BLaER1 treated with 17β-estradiol and CSF1 and Interleukin-3, amounts not matched to agents 10 nM and 100 nM (cell line): ENCODE measurements at regions not wholly inside any gene's neighbourhood (a gene's known extent, or its start where the extent isn't known, plus 50 kb on each side); places are given as distances from the start of the nearest gene placed in this dataset.

ENCODE experiments used
- H3K27ac ChIP-seq, 11 experiments: shearing (Covaris generic); formaldehyde crosslinking; 2 replicates each; pipeline ENCODE4 v1.8.1; 2022
- H3K27me3 ChIP-seq, 11 experiments: shearing (Covaris generic); formaldehyde crosslinking; 2 replicates each; pipeline ENCODE4 v1.8.1; 2022
- H3K36me3 ChIP-seq, 11 experiments: shearing (Covaris generic); formaldehyde crosslinking; 2 replicates each; pipeline ENCODE4 v1.8.1; 2022
- H3K4me1 ChIP-seq, 10 experiments: shearing (Covaris generic); formaldehyde crosslinking; 2 replicates each; pipeline ENCODE4 v1.8.1; 2022
- H3K4me2 ChIP-seq, 11 experiments: shearing (Covaris generic); formaldehyde crosslinking; 2 replicates each; pipeline ENCODE4 v1.8.1; 2022
- H3K4me3 ChIP-seq, 10 experiments: shearing (Covaris generic); formaldehyde crosslinking; 2 replicates each; pipeline ENCODE4 v1.8.1; 2022
- H3K9ac ChIP-seq, 11 experiments: shearing (Covaris generic); formaldehyde crosslinking; 2 replicates each; pipeline ENCODE4 v1.8.1; 2022
- H3K9me3 ChIP-seq, 11 experiments: shearing (Covaris generic); formaldehyde crosslinking; replicated peaks in 1 of 11; 2 replicates each; pipeline ENCODE4 v1.8.1; 2022
- H4K20me1 ChIP-seq, 11 experiments: shearing (Covaris generic); formaldehyde crosslinking; 2 replicates each; pipeline ENCODE4 v1.8.1; 2022
- Cebpa-rat ChIP-seq, 11 experiments: shearing (Covaris generic); IDR thresholded peaks; 2 replicates each; pipeline ENCODE4 v1.8.1; 2022

DNA sequence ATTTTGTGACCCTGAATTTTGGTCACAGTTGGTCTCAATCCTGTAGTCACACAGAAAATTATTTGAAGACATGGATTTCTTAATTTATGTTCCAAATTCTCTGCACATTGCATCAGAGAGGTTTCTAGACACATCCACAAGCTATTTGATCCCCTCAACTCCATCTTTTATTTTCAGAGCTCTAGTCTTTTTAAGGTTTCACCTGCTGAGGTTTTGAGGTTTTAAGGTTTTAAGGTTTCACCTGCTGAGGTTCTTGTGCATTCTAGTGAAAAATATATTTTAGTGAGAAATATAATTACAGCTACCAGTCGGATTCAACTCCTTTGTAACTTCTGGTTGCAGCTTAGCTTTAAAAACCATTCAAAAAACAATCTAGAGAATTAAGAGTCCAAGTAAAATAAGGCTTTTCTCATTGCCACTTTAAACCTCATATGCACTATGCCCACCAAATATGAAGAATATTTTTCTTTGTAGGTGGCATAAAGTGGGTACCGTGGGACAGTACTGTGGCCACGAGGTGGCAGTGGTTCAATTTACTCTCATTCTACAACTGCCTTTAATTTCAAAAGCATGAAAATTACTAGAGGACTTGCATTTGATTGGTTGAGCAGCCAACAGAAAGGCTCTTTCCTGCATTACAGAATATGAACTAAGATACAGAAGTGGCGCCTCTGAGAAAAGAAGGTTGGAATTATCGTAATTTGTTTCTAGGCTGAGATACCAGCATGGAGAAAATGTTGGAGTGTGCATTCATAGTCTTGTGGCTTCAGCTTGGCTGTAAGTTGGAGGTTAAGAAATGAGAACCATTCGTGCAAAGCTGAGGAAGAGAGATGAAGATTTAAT lies 366.5 kb upstream of the OR4E1 start:
- Histone ChIP-seq H3K9me3 (no peaks in the 10 kb centered on the region), H3K4me3 (no peak overlapping the region), H3K4me1 (peaks cover 0 to 10% (median 0%) of the 10 kb centered on the region in 10 experiments; a peak in 4 of 20 replicates), H3K27ac (no peak overlapping the region), H3K9ac (no peak overlapping the region), H3K36me3 (no peaks in the 10 kb centered on the region), H3K4me2 (no peak overlapping the region), H4K20me1 (peaks cover 0 to 9% (median 0%) of the 10 kb centered on the region in 11 experiments; a peak in 4 of 22 replicates), H3K27me3 (peaks cover 16 to 47% (median 41%) of the 10 kb centered on the region in 11 experiments; a peak in 21 of 22 replicates)
- no peak for TF ChIP-seq Cebpa-rat (IDR thresholded peaks at IDR 0.05)

DNA sequence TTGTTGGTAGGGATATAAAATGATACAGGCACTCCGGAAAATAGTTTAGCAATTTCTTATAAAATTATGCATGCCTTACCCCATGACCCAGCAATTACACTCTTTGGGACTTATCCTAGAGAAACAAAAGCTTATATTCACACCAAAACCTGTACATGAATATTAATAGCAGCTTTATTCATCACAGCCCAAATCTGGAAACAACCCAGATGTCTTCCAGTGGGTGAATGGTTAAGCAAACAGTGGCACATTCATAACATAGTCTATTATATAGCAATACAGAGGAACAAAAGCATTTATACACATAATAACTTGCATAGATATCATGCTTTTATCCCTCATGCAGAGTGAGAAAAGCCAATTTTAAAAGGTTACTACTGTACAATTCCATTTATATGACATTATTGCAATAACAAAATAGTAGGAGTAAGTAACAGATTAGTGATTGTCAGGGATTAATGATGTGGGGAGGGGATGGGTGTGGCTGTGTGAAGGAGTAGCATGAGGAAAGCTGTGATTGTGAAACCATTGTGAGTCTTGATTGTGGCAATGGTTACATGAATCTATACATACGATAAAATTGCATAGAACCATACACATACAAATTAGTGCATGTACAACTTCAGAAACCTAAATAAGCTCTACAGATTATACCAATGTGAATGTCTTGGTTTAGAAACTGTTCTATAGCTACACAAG lies 363.1 kb upstream of the OR4E1 start:
- Histone ChIP-seq H3K4me2 (no peak overlapping the region), H3K27me3 (peaks cover 6 to 18% (median 13%) of the 10 kb centered on the region in 11 experiments; a peak in 21 of 22 replicates), H3K4me1 (no peaks in the 10 kb centered on the region), H3K9ac (no peak overlapping the region), H3K4me3 (no peak overlapping the region), H3K36me3 (no peaks in the 10 kb centered on the region), H4K20me1 (peaks cover 0 to 9% (median 0%) of the 10 kb centered on the region in 11 experiments; a peak in 4 of 22 replicates), H3K9me3 (no peaks in the 10 kb centered on the region), H3K27ac (no peak overlapping the region)
- TF ChIP-seq Cebpa-rat (IDR thresholded peaks at IDR 0.05): no peak

DNA sequence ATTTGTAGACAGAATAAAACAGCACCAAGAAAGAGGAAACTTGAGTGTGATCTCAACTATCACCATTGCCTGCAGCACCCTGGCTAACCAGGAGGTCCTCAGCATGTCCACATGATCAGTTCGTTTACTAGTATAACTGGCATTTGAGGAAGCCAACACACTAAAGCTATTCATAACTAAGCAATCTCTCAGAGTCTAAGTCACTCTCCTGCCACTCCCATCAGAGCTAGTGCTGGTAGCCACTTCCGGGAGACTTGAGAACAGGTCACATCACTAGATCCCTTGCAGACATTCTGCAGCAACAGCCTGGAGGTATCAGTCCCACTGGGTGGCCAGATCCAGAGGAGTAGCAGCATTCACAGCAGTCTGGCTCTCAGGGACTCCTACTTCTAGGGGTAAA lies 352.9 kb upstream of the OR4E1 start:
- H3K9me3 ChIP-seq: no peaks in the 10 kb centered on the region
- no peaks in the 10 kb centered on the region for H4K20me1 ChIP-seq
- no peak for TF ChIP-seq Cebpa-rat (IDR thresholded peaks at IDR 0.05)
- no peaks in the 10 kb centered on the region for H3K36me3 ChIP-seq
- no peak overlapping the region for H3K4me3 ChIP-seq
- no peak overlapping the region for H3K9ac ChIP-seq
- no peaks in the 10 kb centered on the region for H3K4me1 ChIP-seq
- no peak overlapping the region for H3K27ac ChIP-seq
- peaks cover 0 to 5% (median 0%) of the 10 kb centered on the region in 11 experiments; a peak in 1 of 22 replicates for H3K27me3 ChIP-seq
- H3K4me2 ChIP-seq: no peak overlapping the region

DNA sequence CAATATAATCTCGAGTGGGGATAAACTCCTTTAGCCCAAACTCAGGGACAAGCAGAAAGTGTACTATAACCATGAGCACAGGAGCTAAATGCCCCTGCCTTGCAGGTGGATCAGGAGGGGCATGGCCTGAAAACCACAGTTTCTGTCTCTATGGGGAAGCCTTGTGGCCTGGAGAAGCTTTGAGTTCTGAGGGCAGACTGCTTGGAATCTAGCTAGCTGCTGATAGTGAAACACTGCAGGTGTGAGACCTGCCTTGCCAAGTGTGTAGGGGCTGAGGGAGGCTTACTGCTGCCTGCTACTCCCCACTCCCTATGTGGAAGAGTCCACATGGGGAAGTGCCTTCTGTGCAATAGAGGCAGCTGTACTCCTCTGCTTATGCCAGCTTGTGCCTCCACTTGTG lies 352.3 kb upstream of the OR4E1 start:
- no peak overlapping the region for H3K27ac ChIP-seq
- H4K20me1 ChIP-seq: no peaks in the 10 kb centered on the region
- H3K9ac ChIP-seq: no peak overlapping the region
- no peak overlapping the region for H3K4me3 ChIP-seq
- no peak overlapping the region for H3K4me2 ChIP-seq
- no peak for TF ChIP-seq Cebpa-rat (IDR thresholded peaks at IDR 0.05)
- H3K36me3 ChIP-seq: no peaks in the 10 kb centered on the region
- H3K9me3 ChIP-seq: no peaks in the 10 kb centered on the region
- H3K27me3 ChIP-seq: peaks cover 0 to 5% (median 0%) of the 10 kb centered on the region in 11 experiments; a peak in 1 of 22 replicates
- H3K4me1 ChIP-seq: no peaks in the 10 kb centered on the region

DNA sequence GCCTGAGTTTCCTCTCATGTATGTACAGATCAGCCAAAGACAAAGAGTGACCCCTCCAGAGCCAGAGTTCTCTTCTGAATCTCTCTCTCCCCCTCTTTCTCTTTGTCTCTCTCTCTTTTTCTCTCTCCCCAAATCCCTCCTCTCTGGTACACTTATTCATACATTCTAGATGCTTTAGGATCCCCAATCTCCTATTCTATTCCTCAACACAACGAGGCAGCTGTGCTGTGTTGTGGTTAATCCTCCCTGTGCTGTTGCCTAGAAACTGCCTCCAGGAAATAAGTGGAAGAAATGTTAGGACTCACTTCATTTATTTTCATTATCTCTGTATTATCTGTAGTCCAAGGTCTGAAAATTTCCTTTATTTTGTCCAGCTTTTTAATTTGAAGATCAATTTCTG lies 350.5 kb upstream of the OR4E1 start:
- Histone ChIP-seq H3K4me2 (no peak overlapping the region), H3K9ac (no peak overlapping the region), H3K27ac (no peak overlapping the region), H3K9me3 (no peaks in the 10 kb centered on the region), H3K36me3 (no peaks in the 10 kb centered on the region), H3K4me1 (no peaks in the 10 kb centered on the region), H3K27me3 (peaks cover 0 to 5% (median 0%) of the 10 kb centered on the region in 11 experiments; a peak in 2 of 22 replicates), H4K20me1 (no peaks in the 10 kb centered on the region), H3K4me3 (no peak overlapping the region)
- TF ChIP-seq Cebpa-rat (IDR thresholded peaks at IDR 0.05): no peak

DNA sequence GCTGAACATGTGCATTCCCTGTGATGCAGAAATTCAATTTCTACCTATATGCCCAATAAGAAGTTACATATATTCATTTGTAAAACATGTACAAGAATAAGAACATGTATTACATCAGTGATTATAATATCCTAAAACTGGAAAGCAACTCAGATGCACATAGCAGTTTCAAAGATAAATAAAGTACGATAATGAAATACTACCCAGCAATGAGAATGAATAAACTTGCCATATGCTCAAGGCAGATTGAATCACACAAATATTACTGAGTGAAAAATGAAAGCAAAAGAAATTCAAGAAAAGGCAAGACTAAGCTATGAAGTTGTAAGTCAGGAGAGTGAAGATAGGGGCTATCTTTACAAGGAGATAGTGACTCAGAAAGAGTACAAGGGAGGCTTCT lies 345.3 kb upstream of the OR4E1 start:
- H3K36me3 ChIP-seq: no peaks in the 10 kb centered on the region
- no peak for TF ChIP-seq Cebpa-rat (IDR thresholded peaks at IDR 0.05)
- no peak overlapping the region for H3K4me3 ChIP-seq
- H3K9me3 ChIP-seq: no peaks in the 10 kb centered on the region
- H3K27ac ChIP-seq: no peak overlapping the region
- H3K4me1 ChIP-seq: no peaks in the 10 kb centered on the region
- H3K4me2 ChIP-seq: no peak overlapping the region
- no peak overlapping the region for H3K9ac ChIP-seq
- H3K27me3 ChIP-seq: peaks cover 0 to 4% (median 0%) of the 10 kb centered on the region in 11 experiments; a peak in 1 of 22 replicates
- no peaks in the 10 kb centered on the region for H4K20me1 ChIP-seq

DNA sequence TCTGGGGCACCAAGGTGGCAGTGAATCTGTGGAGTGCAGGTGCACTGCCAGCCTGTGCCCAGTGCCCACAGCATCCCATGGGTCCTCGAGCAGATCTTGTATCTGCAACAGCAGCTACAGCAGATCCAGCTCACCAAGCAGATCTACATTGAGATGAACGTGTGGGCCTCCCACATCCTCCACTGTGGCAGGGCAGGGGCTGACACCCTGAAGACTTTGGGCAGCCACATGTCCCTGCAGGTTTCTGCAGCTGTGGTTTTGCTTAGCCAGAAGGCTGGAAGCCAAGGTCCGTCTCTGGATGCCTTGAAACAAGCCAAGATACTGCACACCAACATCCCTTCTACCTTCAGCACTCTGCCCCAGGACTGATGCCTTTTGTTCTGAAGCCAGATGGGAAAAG lies 338.8 kb upstream of the OR4E1 start:
- Histone ChIP-seq H3K36me3 (no peaks in the 10 kb centered on the region), H3K9ac (no peak overlapping the region), H4K20me1 (no peaks in the 10 kb centered on the region), H3K27ac (no peak overlapping the region), H3K27me3 (peaks cover 0 to 4% (median 0%) of the 10 kb centered on the region in 11 experiments; a peak in 1 of 22 replicates), H3K4me2 (no peak overlapping the region; a peak in 1 of 22 replicates), H3K4me1 (0 out of 20 replicates have a peak, but pooled peaks cover 0 to 5% (median 0%) of the 10 kb centered on the region in 10 experiments), H3K4me3 (no peak overlapping the region), H3K9me3 (peaks cover 0 to 7% (median 0%) of the 10 kb centered on the region in 11 experiments; a peak in 6 of 22 replicates)
- TF ChIP-seq Cebpa-rat (IDR thresholded peaks at IDR 0.05): no peak

DNA sequence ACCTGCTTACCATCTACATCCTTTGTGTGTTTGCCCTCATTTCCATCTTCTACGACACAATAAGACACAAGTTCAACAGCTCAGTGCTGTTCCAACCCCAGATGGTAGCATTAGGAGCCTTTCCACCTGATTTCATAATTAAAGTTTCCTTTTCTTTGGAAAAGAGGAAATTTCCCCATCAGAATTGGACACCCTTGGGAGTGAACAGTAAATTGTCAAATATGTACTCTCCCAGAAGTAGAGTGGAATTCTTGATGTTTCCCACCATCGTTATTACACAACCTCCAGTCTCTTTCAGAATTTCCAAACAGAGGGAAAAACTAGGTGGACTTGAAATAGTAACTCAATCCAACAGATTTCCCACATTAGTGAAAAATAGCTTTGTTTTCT lies 337.6 kb upstream of the OR4E1 start:
- no peak overlapping the region for H3K4me2 ChIP-seq
- H3K9me3 ChIP-seq: peaks cover 0 to 10% (median 0%) of the 10 kb centered on the region in 11 experiments; a peak in 6 of 22 replicates
- no peak overlapping the region for H3K4me3 ChIP-seq
- H3K36me3 ChIP-seq: no peaks in the 10 kb centered on the region
- H3K9ac ChIP-seq: no peak overlapping the region
- H4K20me1 ChIP-seq: no peaks in the 10 kb centered on the region
- no peak overlapping the region for H3K27ac ChIP-seq
- H3K4me1 ChIP-seq: 0 out of 20 replicates have a peak, but pooled peaks cover 0 to 5% (median 0%) of the 10 kb centered on the region in 10 experiments
- TF ChIP-seq Cebpa-rat (IDR thresholded peaks at IDR 0.05): no peak
- H3K27me3 ChIP-seq: peaks cover 0 to 4% (median 0%) of the 10 kb centered on the region in 11 experiments; a peak in 1 of 22 replicates
